ENCODE measurements at regions not wholly inside any gene's neighbourhood (a gene's known extent, or its start where the extent isn't known, plus 50 kb on each side); places are given as distances from the start of the nearest gene placed in this dataset.

DNA sequence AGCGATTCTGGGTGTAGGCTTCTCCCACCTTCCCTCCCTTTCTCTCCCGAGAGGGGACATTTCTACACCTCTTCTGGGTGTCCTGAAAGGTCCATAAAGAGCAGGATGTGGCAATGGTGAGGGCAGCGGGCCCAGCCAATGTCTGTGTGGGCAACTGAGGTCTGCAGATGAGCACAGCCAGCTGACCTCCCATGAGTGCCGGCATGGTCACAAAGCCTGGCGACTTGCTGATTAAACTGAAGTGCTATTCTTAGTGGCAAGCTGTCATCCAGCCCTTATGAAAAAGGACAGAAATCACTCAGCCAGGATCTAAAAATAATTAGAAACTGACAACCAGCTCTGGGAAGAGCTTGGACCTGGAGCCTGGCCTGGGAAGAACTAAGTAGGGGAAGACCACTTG, 124.3 kb upstream of the RGMA start:
- H3K27ac Mint-ChIP-seq: no peak overlapping the region

DNA sequence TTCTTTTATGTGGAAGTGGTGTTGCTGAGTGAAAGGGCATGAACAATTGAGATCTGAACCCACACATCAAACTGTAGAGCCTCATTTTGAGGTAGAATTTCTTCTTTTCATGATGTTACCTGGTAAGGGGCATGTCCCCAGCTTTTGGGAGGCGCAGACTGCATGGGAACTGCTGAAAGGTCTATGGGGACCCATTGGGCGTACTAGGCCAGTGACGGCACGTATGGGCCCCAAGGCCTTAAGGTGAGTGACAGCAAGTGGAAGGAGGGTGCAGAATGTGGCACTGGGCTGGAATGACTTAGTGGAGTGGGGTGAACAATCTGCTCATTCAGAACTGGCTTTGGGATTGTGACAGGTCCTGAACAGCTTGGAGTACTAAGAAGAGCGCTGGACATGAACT, 123.6 kb upstream of the RGMA start:
- Mint-ChIP-seq H3K4me1 (ENCODE audit: low read depth) (no peaks in the 10 kb centered on the region), H3K36me3 (ENCODE audit: low read depth) (no peaks in the 10 kb centered on the region), H3K9me3 (no peaks in the 10 kb centered on the region), H3K27ac (no peak overlapping the region), H3K4me3 (no peak overlapping the region), H3K27me3 (ENCODE audit: insufficient read depth) (peaks cover 4% of the 10 kb centered on the region)
- DNase-seq (ENCODE audit: low spot score): no peak
- intact Hi-C loops (cut with micrococcal nuclease): no loop called here

More for the DNA sequence above, 124.3 kb upstream of the RGMA start:
- DNase-seq (ENCODE audit: low spot score): no peak
- intact Hi-C loops (cut with micrococcal nuclease): no loop called here
- Mint-ChIP-seq H3K4me1 (ENCODE audit: low read depth) (no peaks in the 10 kb centered on the region), H3K36me3 (ENCODE audit: low read depth) (no peaks in the 10 kb centered on the region), H3K9me3 (no peaks in the 10 kb centered on the region), H3K27me3 (ENCODE audit: insufficient read depth) (peaks cover 4% of the 10 kb centered on the region), H3K4me3 (no peak overlapping the region)

DNA sequence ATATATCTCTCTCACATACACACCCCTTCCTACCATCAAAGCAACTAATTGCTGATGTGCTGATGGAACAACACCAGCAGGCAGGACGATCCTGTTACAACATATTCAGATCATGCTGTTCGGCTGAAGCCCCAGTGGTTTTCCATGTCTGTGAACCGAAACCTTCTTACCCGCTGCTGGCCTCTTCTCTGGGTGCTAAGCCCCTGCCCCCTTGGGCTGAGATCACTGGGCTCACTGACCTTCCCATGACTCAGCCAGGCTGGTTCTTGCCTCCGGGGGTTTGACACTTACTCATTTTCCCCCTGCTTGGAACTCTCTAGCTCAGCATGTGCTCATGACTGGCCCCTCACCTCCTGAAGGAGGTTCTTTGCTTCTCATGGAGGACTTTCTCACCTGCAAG, 122.0 kb upstream of the RGMA start:
- intact Hi-C loops (cut with micrococcal nuclease): no loop called here
- no peak overlapping the region for H3K27ac Mint-ChIP-seq
- H3K36me3 Mint-ChIP-seq (ENCODE audit: low read depth): no peaks in the 10 kb centered on the region
- H3K27me3 Mint-ChIP-seq (ENCODE audit: insufficient read depth): peaks cover 5% of the 10 kb centered on the region
- no peaks in the 10 kb centered on the region for H3K4me1 Mint-ChIP-seq (ENCODE audit: low read depth)
- H3K4me3 Mint-ChIP-seq: no peak overlapping the region
- no peaks in the 10 kb centered on the region for H3K9me3 Mint-ChIP-seq
- no peak for DNase-seq (ENCODE audit: low spot score)

DNA sequence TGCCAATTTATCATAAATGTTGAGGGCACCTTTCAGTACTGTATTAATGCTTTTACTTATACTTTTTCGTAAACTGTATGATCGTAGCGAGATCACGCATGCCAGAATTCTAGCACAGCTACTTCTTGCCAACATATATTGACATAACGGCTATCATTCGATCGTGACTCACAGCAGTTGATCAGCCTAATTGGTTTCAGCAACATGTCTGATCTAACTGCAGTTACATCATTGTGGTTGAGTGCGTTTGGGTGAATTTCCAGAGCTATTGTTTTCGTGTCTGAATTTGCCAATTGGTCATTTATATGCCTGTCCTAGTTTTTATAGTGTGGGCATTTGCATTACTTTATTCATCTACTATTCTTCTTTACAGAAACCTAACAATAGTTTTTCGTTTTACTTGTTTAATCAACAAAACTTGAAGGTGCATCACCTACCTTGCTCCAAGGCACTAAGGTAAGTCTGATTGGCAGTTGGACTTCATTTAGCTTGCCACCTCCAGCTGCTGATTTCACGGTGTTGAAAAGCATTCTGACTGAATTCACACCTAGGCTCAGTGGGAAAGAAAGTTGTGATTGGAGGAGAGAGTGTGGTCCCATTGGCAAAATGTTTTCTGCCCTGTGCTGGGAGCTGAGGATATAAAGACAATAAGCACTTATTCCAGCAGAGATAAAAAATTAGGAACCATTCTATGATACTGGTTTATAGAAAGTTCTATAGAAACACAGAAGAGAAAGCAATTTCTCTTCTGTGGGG, 120.9 kb upstream of the RGMA start:
- Mint-ChIP-seq H3K9me3 (no peaks in the 10 kb centered on the region), H3K4me3 (no peak overlapping the region), H3K36me3 (ENCODE audit: low read depth) (no peaks in the 10 kb centered on the region), H3K4me1 (ENCODE audit: low read depth) (no peaks in the 10 kb centered on the region), H3K27ac (no peak overlapping the region), H3K27me3 (ENCODE audit: insufficient read depth) (peaks cover 5% of the 10 kb centered on the region)
- DNase-seq (ENCODE audit: low spot score): no peak
- intact Hi-C loops (cut with micrococcal nuclease): no loop called here

DNA sequence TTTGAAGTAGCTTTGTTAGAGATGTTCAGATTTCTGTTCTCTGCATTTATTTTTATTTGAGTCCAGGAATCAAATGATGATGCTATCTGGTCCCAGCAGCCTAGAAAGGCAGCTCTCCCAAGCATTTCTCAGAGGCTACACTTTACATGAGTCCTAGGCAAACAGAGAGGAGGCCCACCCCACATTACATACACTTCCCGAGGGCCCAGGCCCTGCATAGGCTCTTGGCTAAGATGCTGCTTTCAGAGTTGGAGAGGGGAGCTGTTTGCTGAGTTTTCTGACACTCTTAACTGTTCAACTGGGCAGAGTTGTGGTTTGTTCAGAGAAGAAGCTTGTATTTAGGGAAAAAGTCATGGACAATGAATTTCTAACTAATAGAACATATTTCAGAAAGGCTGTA, 117.9 kb upstream of the RGMA start:
- Mint-ChIP-seq H3K4me3 (no peak overlapping the region), H3K27ac (no peak overlapping the region), H3K4me1 (ENCODE audit: low read depth) (no peaks in the 10 kb centered on the region), H3K27me3 (ENCODE audit: insufficient read depth) (peaks cover 6% of the 10 kb centered on the region), H3K36me3 (ENCODE audit: low read depth) (no peaks in the 10 kb centered on the region), H3K9me3 (no peaks in the 10 kb centered on the region)
- intact Hi-C loops (cut with micrococcal nuclease): no loop called here
- no peak for DNase-seq (ENCODE audit: low spot score)

DNA sequence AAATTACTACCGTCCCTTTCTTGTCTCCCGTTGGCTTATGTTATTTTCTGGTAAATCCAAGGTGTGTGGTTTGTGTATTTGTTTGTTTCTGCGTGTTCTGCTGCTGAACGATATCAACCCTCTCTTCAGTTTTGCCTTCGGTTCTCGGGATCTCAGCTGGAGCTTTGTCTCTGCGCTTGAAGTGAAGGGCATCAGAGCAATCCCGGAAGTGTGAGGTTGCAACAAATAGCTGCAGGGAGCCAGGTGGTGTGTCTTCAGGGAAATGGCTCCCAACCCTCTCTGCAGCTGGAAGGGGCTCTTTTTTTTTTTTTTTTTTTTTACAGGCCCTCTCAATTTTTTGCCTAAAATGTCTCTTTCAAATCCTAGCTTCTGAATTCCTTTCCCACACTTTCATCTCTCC, 116.4 kb upstream of the RGMA start:
- Mint-ChIP-seq H3K9me3 (no peaks in the 10 kb centered on the region), H3K27ac (no peak overlapping the region), H3K36me3 (ENCODE audit: low read depth) (no peaks in the 10 kb centered on the region), H3K27me3 (ENCODE audit: insufficient read depth) (peaks cover 10% of the 10 kb centered on the region), H3K4me3 (no peak overlapping the region), H3K4me1 (ENCODE audit: low read depth) (no peaks in the 10 kb centered on the region)
- intact Hi-C loops (cut with micrococcal nuclease): no loop called here
- DNase-seq (ENCODE audit: low spot score): no peak

DNA sequence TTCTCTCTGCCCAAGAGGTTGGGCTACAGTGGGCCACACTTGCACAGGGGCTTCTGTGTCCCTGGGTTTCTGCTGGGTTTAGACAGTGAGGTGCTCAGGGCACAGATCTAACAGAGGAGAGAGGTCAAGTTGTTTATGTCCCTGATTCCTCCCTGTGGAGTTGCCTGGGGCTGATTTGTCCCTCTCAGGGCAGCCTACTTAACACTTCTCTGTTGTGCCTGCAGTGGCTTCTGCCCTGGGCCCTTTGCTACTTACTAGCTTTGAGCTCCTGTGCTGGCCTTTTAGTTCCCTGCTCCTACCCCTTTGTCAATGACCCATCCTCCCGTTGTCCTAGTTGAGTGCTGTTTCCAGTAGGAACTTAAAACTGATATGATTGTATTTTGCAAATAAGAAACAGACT, 114.0 kb upstream of the RGMA start:
- intact Hi-C loops (cut with micrococcal nuclease): no loop called here
- Mint-ChIP-seq H3K27me3 (ENCODE audit: insufficient read depth) (peaks cover 14% of the 10 kb centered on the region), H3K4me1 (ENCODE audit: low read depth) (no peaks in the 10 kb centered on the region), H3K27ac (no peak overlapping the region), H3K36me3 (ENCODE audit: low read depth) (no peaks in the 10 kb centered on the region), H3K4me3 (no peak overlapping the region), H3K9me3 (no peaks in the 10 kb centered on the region)
- no peak for DNase-seq (ENCODE audit: low spot score)

DNA sequence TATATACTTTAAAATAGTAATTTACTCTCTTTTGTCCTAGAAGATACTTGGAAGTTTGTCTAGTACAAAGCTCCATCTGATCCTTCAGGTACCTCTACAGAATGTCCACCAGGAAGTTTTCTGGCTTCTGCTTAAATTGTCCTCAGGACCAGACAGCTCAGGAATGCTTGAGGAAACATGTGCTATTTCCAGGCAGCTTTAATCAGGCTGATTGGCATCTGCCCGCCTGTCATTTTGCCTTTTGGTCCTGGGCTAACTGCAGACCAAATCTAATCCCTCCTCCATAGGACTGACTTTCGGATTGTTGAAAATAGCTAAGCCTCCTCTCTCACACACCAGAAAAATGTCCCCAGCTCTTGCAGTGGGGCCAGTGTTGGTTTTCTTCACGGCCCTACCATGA, 113.4 kb upstream of the RGMA start:
- H3K4me3 Mint-ChIP-seq: no peak overlapping the region
- peaks cover 14% of the 10 kb centered on the region for H3K27me3 Mint-ChIP-seq (ENCODE audit: insufficient read depth)
- intact Hi-C loops (cut with micrococcal nuclease): no loop called here
- no peaks in the 10 kb centered on the region for H3K4me1 Mint-ChIP-seq (ENCODE audit: low read depth)
- no peaks in the 10 kb centered on the region for H3K36me3 Mint-ChIP-seq (ENCODE audit: low read depth)
- no peak for DNase-seq (ENCODE audit: low spot score)
- H3K27ac Mint-ChIP-seq: no peak overlapping the region
- no peaks in the 10 kb centered on the region for H3K9me3 Mint-ChIP-seq

DNA sequence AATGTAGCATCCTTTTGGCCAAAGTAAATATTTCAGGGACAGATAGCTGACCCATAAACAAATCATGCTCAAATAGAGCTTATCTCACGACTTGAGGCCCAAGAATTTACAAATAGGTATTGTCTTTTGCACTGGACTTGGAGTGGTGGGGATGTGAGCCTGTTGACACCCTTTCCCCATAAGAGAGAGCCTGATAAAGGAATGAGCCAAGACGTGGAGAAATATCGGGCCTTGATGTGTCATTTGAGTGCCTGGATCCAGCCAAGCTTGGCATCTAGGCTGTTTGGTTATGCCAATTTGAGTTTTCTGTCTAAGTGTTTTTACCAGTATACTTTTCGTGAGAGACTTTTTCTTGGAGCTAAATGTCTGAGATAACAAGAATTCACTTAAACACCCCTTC, 112.9 kb upstream of the RGMA start:
- no peak overlapping the region for H3K27ac Mint-ChIP-seq
- H3K9me3 Mint-ChIP-seq: no peaks in the 10 kb centered on the region
- no peaks in the 10 kb centered on the region for H3K4me1 Mint-ChIP-seq (ENCODE audit: low read depth)
- intact Hi-C loops (cut with micrococcal nuclease): no loop called here
- no peaks in the 10 kb centered on the region for H3K36me3 Mint-ChIP-seq (ENCODE audit: low read depth)
- H3K27me3 Mint-ChIP-seq (ENCODE audit: insufficient read depth): peaks cover 13% of the 10 kb centered on the region
- DNase-seq (ENCODE audit: low spot score): no peak
- no peak overlapping the region for H3K4me3 Mint-ChIP-seq

DNA sequence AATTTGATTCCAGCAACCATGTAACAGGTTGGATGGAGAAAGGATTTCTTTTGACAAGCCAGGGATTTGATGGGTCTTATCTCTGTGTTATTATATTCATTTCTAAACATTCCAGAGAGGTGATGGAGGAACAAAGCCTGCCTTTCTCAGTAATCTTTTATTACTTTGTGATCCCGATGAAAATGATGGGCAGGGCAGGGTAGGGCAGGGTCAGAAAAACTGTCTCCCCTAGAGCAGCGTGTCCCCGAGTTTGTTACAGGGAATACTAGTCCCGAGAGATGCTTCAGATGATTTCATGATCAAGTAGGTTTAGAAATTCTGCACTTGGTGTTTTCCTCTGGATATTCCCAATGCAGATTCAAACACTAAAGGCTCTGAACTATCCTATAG, 111.8 kb upstream of the RGMA start:
- Mint-ChIP-seq H3K36me3 (ENCODE audit: low read depth) (no peaks in the 10 kb centered on the region), H3K4me3 (no peak overlapping the region), H3K27me3 (ENCODE audit: insufficient read depth) (peaks cover 20% of the 10 kb centered on the region), H3K27ac (no peak overlapping the region), H3K4me1 (ENCODE audit: low read depth) (no peaks in the 10 kb centered on the region), H3K9me3 (no peaks in the 10 kb centered on the region)
- no peak for DNase-seq (ENCODE audit: low spot score)
- intact Hi-C loops (cut with micrococcal nuclease): no loop called here

DNA sequence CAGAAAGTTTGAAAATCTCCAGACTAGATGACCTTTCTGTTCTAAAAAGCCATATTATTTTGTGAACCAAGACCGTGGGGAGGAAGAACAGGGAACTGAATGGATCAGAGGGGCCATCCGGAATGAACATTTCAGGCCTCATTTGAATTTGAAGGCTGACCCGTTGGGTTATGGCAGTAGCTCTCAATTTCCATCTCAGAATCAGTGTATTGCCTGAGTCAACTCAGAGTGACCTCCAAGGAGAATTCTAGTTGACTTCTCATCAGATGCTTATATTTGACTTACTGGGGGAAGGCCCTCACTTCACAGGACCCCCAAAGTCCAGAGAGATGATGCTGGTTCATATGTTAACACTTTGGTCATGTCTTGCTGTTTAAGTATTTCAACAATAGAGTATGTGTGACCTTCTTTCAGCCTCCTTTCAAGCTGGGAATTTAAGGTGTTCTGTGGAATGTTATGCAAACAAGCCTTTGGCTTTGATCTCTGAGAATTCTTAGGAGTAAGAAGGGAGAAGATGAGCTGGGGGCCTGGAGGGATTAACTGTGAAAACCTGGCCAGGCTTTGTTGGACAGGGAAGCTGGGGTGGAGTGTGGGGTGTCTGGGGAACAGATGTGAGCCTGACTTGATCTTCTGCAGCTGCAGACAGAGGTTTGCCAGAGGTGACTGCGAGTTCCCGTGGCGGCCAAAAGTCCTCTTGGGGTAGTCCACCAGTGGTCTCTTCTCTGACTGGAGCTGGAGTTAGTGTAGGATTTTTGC, 111.2 kb upstream of the RGMA start:
- Mint-ChIP-seq H3K4me3 (no peak overlapping the region), H3K27ac (no peak overlapping the region), H3K4me1 (ENCODE audit: low read depth) (no peaks in the 10 kb centered on the region), H3K27me3 (ENCODE audit: insufficient read depth) (peaks cover 20% of the 10 kb centered on the region), H3K36me3 (ENCODE audit: low read depth) (no peaks in the 10 kb centered on the region), H3K9me3 (no peaks in the 10 kb centered on the region)
- no peak for DNase-seq (ENCODE audit: low spot score)
- intact Hi-C loops (cut with micrococcal nuclease): no loop called here

DNA sequence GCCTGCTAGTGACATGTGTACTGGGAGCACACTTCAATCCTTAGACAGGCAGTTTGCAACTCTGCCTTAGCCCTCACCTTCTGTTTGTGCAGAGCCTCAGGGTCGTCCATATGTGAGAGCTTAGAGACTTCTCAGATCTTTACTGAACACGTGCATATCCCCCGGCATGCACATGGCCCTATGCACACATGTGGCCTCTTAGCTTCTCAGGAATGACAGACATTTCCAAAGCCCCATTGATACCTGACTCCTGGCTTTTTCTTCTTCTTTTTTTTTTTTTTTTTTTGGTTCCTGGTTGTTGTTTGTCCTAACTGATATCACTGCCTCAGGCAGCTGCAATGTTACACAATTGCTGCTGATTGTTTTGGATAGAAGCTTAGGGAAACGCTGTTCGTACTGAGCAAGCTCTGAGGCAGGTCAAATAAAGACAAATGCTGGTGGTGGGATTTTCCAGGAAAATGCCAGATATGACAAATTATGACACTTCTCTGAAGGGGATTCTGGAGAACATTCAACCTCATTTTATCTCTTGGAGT, 107.2 kb upstream of the RGMA start:
- Mint-ChIP-seq H3K27me3 (ENCODE audit: insufficient read depth) (peaks cover 13% of the 10 kb centered on the region), H3K36me3 (ENCODE audit: low read depth) (no peaks in the 10 kb centered on the region), H3K9me3 (no peaks in the 10 kb centered on the region), H3K27ac (no peak overlapping the region), H3K4me3 (no peak overlapping the region), H3K4me1 (ENCODE audit: low read depth) (no peaks in the 10 kb centered on the region)
- no peak for DNase-seq (ENCODE audit: low spot score)
- intact Hi-C loops (cut with micrococcal nuclease): no loop called here

DNA sequence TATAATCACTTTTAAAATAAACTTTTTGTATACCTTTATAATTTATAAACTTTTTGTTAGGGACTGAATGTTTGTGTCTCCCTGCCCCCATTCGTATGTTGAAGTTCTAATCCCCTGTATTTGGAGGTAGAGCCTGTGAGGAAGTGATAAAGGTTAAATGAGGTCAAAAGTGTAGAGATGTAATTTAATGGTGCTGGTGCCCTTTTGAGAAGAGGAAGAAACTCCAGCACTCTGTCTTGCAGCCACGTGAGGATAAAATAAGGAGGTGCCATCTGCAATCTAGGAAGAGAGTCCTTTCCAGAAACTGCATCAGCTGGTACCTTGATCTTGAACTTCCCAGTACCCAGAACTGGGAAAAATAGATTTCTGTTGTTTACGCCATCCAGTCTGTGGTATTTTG, 106.1 kb upstream of the RGMA start:
- intact Hi-C loops (cut with micrococcal nuclease): no loop called here
- DNase-seq (ENCODE audit: low spot score): no peak
- H3K4me3 Mint-ChIP-seq: no peak overlapping the region
- no peaks in the 10 kb centered on the region for H3K4me1 Mint-ChIP-seq (ENCODE audit: low read depth)
- H3K27ac Mint-ChIP-seq: no peak overlapping the region
- H3K36me3 Mint-ChIP-seq (ENCODE audit: low read depth): no peaks in the 10 kb centered on the region
- no peaks in the 10 kb centered on the region for H3K9me3 Mint-ChIP-seq
- peaks cover 16% of the 10 kb centered on the region for H3K27me3 Mint-ChIP-seq (ENCODE audit: insufficient read depth)

Measured in activated T-helper 1 cell treated with anti-CD3 and anti-CD28 coated beads, Interleukin-12 subunit alpha, Interleukin-12 subunit beta, Interleukin-2, Interleukin-4 antibody, amounts not matched to agents 30 ng/mL and 10 ng/mL and 1 ng/mL, durations not matched to agents 14 hours and 24 hours and 36 hours (primary cell).